SU-DHL-6 (cell line): ENCODE measurements at regions not wholly inside any gene's neighbourhood (a gene's known extent, or its start where the extent isn't known, plus 50 kb on each side); places are given as distances from the start of the nearest gene placed in this dataset.

Source experiments
- CTCF ChIP-seq: fragments of 200-600 bp; sonication (generic); IDR thresholded peaks from one replicate; pipeline ENCODE4 v1.5.1; 2017; ENCODE audit warnings: antibody characterized with exemption, mild to moderate bottlenecking, low read length, moderate library complexity; ENCODE audit not compliant: insufficient read depth, poor library complexity, severe bottlenecking
- EZH2phosphoT487 ChIP-seq: fragments of 200-600 bp; sonication (generic), shearing (Covaris generic); conservative IDR thresholded peaks from 2 replicates; pipeline ENCODE4 v1.6.1; 2018; ENCODE audit warnings: mild to moderate bottlenecking, antibody characterized with exemption, low read length, moderate library complexity, mixed read lengths

DNA sequence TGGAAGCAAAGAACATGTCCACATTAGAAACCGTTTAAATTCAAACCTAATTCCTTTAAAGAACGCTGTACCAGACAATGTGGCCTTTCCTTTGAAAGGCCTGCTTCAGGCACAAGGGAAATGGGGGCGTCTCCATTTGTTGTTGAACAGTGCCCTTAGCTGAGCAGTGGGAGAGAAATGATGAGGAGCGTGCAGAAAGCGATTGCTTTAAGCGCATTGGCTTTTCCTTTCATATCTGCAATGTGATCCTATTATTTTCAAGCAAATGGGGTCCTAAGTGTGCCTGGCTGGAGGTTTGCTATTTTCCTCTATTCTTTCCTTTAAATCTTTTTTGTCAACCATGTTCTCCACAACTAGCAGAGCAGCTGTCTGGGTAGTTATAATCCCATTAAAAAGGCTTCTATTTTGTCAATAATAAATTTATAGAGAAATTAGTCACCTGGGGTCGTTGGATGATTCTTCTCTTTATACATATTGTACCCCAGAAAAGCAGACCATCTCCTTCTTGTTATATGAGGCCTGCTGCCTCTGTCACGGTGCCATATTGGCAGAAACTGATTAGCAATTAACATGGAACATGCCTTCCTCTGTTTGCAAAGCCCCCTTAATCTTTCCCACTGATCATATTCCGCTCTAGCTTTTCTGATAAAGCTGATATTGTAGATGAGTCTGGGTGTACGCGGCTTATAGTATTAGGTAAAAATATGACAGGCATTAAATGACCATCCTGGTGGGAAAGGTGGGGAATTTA is 151.1 kb upstream of the JAG1 start:
- no peak for TF ChIP-seq CTCF
- no peak for TF ChIP-seq EZH2phosphoT487
